ENCODE measurements at regions not wholly inside any gene's neighbourhood (a gene's known extent, or its start where the extent isn't known, plus 50 kb on each side); places are given as distances from the start of the nearest gene placed in this dataset.

DNA sequence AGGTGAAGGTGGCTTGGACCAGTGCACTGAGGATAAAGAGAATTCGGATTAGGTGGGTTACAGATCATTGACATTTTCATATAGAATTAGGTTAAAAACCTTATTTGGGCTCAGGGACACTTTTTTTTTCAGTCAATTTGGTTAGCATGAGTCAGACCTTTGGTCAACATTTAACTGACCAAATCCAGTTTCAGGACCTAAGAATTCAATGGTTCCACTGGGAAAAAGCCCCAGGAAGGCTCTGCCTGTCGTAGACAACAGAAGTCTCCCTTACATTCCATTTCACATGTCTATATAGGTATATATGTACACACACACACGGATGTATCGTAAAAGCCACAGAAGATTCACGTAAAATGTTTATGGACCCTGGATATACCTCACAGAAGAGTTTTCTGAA, 184.2 kb upstream of the RREB1 start:
- H3K27me3 ChIP-seq = no peaks in the 10 kb centered on the region
- no peaks in the 10 kb centered on the region for H3K9me3 ChIP-seq
- no peak overlapping the region for H3K27ac ChIP-seq
- TF ChIP-seq POLR2A (IDR thresholded peaks at IDR 0.05) = no peak
- TF ChIP-seq, protein P1, sequence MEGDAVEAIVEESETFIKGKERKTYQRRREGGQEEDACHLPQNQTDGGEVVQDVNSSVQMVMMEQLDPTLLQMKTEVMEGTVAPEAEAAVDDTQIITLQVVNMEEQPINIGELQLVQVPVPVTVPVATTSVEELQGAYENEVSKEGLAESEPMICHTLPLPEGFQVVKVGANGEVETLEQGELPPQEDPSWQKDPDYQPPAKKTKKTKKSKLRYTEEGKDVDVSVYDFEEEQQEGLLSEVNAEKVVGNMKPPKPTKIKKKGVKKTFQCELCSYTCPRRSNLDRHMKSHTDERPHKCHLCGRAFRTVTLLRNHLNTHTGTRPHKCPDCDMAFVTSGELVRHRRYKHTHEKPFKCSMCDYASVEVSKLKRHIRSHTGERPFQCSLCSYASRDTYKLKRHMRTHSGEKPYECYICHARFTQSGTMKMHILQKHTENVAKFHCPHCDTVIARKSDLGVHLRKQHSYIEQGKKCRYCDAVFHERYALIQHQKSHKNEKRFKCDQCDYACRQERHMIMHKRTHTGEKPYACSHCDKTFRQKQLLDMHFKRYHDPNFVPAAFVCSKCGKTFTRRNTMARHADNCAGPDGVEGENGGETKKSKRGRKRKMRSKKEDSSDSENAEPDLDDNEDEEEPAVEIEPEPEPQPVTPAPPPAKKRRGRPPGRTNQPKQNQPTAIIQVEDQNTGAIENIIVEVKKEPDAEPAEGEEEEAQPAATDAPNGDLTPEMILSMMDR (IDR thresholded peaks at IDR 0.05) = no peak
- DNase-seq = no peak
- no peak overlapping the region for H3K4me3 ChIP-seq
- no peaks in the 10 kb centered on the region for H3K4me1 ChIP-seq
- no peaks in the 10 kb centered on the region for H3K36me3 ChIP-seq

DNA sequence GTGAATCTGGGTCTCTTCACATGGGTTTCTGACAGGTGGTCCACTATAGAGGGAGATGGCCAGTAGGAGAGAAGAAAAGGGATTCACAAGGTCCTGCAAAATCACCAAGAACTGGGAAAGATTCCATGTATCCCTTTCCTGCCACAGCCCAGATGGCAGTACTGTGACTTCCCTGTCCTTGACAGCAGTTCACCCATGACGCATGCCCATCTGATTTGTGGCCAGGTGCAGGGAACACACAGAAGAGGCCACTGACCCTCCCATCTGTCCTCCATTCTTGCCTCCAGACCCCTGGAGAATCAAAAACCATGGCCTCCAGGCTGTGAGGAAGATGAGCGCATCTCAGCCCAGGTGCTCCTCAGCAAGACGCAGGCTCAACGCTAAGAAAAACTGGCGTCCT, 183.1 kb upstream of the RREB1 start:
- Histone ChIP-seq H3K4me1 (no peaks in the 10 kb centered on the region), H3K4me3 (no peak overlapping the region), H3K36me3 (no peaks in the 10 kb centered on the region), H3K9me3 (no peaks in the 10 kb centered on the region), H3K27me3 (no peaks in the 10 kb centered on the region), H3K27ac (no peak overlapping the region)
- no peak for TF ChIP-seq POLR2A (IDR thresholded peaks at IDR 0.05)
- TF ChIP-seq, protein P1 (IDR thresholded peaks at IDR 0.05) = no peak
- no peak for DNase-seq

DNA sequence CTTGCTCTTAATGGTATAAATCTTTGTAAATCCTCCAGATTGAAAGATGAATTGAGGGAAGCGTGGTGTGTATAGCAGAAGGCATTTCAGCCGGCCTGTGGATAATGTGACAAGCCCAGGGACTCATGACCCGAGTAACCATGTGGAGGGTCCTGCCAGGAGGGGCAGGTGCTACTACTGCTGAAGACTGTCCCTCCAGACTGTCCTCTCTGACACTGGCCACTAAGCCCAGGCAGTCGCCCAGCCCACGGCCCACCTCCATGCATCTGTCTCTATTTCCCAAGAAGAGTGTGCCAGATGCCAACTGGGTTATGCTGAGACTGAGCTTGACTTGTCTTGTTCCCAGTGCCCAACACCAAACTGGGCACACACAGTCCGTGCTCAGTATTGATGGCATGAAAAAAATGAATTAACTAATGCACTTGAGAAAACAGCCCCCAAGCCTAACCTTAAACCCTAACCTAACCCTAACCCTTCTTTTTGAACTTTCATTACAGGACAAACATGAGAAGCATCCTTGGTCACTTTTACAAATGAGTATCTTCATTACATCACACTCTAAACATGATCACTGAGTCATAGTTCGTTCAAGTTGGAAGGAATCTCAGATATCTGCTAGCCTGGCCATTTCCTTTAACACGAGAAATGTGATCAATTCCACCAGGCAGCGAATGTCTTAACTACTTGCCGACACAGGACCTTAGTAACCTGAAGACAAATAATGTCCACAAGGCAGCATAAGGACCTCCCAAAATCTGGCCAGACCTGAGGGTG, 182.2 kb upstream of the RREB1 start:
- Histone ChIP-seq H3K9me3 (no peaks in the 10 kb centered on the region), H3K4me3 (no peak overlapping the region), H3K4me1 (no peaks in the 10 kb centered on the region), H3K27me3 (no peaks in the 10 kb centered on the region), H3K36me3 (no peaks in the 10 kb centered on the region), H3K27ac (no peak overlapping the region)
- no peak for TF ChIP-seq POLR2A (IDR thresholded peaks at IDR 0.05)
- TF ChIP-seq, protein P1 (IDR thresholded peaks at IDR 0.05) = no peak
- no peak for DNase-seq

DNA sequence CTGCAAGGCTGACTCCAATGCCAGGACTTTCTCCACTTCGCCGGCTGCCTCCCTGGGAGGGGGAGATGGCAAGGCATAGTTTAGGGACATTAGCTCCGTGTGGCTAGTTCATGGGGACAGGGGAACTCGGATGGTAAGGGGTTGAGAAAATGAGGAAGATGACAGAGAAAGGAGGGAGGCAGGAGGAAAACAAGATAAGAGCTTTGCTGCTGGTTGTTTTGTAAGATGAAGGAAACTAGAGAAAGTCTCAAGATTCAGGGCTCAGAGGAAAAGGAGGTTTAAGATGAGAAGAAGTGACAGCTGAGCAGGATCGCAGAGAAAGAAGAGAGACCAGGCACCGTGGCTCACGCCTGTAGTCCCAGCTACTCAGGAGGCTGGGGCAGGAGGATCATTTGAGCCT, 180.9 kb upstream of the RREB1 start:
- Histone ChIP-seq H3K4me3 (no peak overlapping the region), H3K36me3 (no peaks in the 10 kb centered on the region), H3K9me3 (no peaks in the 10 kb centered on the region), H3K4me1 (no peaks in the 10 kb centered on the region), H3K27me3 (no peaks in the 10 kb centered on the region), H3K27ac (no peak overlapping the region)
- TF ChIP-seq POLR2A (IDR thresholded peaks at IDR 0.05) = no peak
- TF ChIP-seq, protein P1 (IDR thresholded peaks at IDR 0.05) = no peak
- DNase-seq = no peak

DNA sequence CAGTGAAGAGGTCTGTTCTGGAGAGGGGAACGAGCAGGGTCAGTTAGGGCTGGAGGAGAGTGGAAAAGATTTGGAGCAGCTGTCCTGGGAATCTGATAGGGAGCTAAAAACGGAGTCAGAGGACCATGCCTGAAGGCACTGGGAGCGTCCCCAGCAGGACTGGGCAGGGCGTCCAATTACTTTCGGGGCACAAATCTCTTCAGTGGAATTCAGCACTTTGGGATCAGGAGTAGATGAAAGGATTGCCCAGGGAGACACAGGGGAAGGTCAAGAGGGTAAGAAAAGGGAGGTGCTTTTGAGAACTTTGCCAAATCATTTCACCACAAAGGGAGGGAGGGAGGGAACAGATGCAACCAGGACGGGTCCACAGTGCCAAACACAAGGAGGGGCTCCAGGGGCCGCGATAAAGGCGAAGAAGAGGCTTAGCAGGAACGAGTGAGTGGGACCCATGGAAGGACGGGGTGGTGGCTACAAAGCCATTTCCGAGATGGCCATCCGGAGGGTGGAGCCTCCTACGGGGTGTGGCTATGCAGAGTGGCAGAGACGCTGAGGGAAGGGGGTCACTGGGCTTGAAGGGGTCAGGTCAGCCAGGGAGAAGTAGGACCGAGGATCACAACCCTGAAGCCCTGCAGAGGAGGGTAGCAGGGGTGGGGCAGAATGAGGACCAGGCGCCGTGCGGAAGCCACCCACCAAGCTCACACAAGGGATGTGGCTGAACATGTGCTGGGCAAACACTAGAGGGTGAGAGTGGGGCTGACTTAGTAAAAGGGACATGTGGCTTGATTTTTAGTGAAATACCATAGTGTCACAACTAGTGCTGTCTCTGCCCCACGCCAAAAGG, 180.0 kb upstream of the RREB1 start:
- no peaks in the 10 kb centered on the region for H3K9me3 ChIP-seq
- no peak overlapping the region for H3K27ac ChIP-seq
- H3K4me1 ChIP-seq = no peaks in the 10 kb centered on the region
- no peaks in the 10 kb centered on the region for H3K36me3 ChIP-seq
- TF ChIP-seq, protein P1 (IDR thresholded peaks at IDR 0.05) = no peak
- TF ChIP-seq POLR2A (IDR thresholded peaks at IDR 0.05) = no peak
- H3K4me3 ChIP-seq = no peak overlapping the region
- DNase-seq = no peak
- H3K27me3 ChIP-seq = no peaks in the 10 kb centered on the region
